ENCODE measurements at regions not wholly inside any gene's neighbourhood (a gene's known extent, or its start where the extent isn't known, plus 50 kb on each side); places are given as distances from the start of the nearest gene placed in this dataset.

DNA sequence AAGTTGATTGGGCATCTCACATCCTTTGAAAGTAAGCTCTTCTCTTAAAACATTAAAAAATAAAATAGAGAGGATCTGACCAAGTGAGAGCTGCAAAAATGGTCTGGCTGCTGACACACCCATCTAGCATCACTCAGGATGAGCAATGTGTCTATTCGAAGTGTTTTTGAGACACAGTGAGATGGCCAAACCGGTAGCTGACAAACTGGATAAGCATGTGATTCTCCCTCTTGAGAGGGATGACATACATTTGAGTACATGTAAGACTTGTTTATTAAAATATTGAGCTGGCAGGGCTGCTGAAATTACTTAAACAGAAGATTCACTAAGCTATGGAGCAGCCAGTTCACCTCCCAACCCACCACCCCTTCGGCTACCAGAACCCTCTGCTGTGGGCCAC, 333.9 kb downstream of the ADRA2A start:
- Histone ChIP-seq H2BK5ac (ENCODE audit: insufficient read length, low read length) (no peak overlapping the region), H3K56ac (ENCODE audit: insufficient read length, low read depth, low read length) (no peak overlapping the region), H2BK20ac (ENCODE audit: low read depth, low read length, poor library complexity, severe bottlenecking) (no peak overlapping the region), H2BK15ac (ENCODE audit: low read depth, low read length) (no peak overlapping the region), H2BK120ac (ENCODE audit: low read depth, low read length, poor library complexity, severe bottlenecking) (no peak overlapping the region), H3K4ac (ENCODE audit: low read depth, low read length) (no peak overlapping the region), H4K20me1 (ENCODE audit: control insufficient read depth, insufficient read depth, insufficient read length) (no peaks in the 10 kb centered on the region), H3K14ac (ENCODE audit: insufficient read depth, low read length) (no peak overlapping the region), H3K18ac (ENCODE audit: insufficient read length, low read depth, low read length) (no peak overlapping the region), H3K27ac (ENCODE audit: insufficient read length, low read depth, low read length) (no peak overlapping the region), H3K79me2 (ENCODE audit: insufficient read depth, low read length) (no peaks in the 10 kb centered on the region), H2BK12ac (ENCODE audit: insufficient read length, low read depth, low read length) (no peak overlapping the region), H3K4me1 (ENCODE audit: insufficient read depth, low read length) (no peaks in the 10 kb centered on the region), H3K79me1 (ENCODE audit: insufficient read depth, low read depth, low read length, poor library complexity, severe bottlenecking) (no peaks in the 10 kb centered on the region), H3K23me2 (ENCODE audit: insufficient read length, low read depth, low read length, poor library complexity, severe bottlenecking) (no peaks in the 10 kb centered on the region), H3K27me3 (ENCODE audit: insufficient read depth, low read length) (no peaks in the 10 kb centered on the region), H2AFZ (ENCODE audit: low read length) (no peak overlapping the region), H2AK5ac (ENCODE audit: insufficient read length, low read length) (no peak overlapping the region), H4K5ac (ENCODE audit: insufficient read length, low read depth, low read length) (no peak overlapping the region), H3K4me2 (ENCODE audit: insufficient read depth, insufficient read length, low read length) (no peak overlapping the region), H3T11ph (ENCODE audit: low read length) (no peak overlapping the region), H4K8ac (replicated peaks; ENCODE audit: insufficient read length, low read depth, low read length) (no peak overlapping the region), H3K9ac (ENCODE audit: extremely low read depth, insufficient read length, low read length) (no peak overlapping the region), H3K9me3 (ENCODE audit: control insufficient read depth, low read depth, low read length) (no peaks in the 10 kb centered on the region), H3K23ac (ENCODE audit: insufficient read length, low read depth, low read length) (no peak overlapping the region), H4K91ac (ENCODE audit: insufficient read length, low read depth, low read length) (no peak overlapping the region)
- H3K27me3 Mint-ChIP-seq (ENCODE audit: low read depth) = no peaks in the 10 kb centered on the region
- TF ChIP-seq, protein P1, sequence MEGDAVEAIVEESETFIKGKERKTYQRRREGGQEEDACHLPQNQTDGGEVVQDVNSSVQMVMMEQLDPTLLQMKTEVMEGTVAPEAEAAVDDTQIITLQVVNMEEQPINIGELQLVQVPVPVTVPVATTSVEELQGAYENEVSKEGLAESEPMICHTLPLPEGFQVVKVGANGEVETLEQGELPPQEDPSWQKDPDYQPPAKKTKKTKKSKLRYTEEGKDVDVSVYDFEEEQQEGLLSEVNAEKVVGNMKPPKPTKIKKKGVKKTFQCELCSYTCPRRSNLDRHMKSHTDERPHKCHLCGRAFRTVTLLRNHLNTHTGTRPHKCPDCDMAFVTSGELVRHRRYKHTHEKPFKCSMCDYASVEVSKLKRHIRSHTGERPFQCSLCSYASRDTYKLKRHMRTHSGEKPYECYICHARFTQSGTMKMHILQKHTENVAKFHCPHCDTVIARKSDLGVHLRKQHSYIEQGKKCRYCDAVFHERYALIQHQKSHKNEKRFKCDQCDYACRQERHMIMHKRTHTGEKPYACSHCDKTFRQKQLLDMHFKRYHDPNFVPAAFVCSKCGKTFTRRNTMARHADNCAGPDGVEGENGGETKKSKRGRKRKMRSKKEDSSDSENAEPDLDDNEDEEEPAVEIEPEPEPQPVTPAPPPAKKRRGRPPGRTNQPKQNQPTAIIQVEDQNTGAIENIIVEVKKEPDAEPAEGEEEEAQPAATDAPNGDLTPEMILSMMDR (conservative IDR thresholded peaks at IDR 0.05) = no peak
- no peak overlapping the region for H3K4me3 Mint-ChIP-seq
- H3K4me1 Mint-ChIP-seq = peaks cover 0 to 8% of the 10 kb centered on the region in 2 experiments; a peak in 3 of 4 replicates
- no peaks in the 10 kb centered on the region for H3K36me3 Mint-ChIP-seq (ENCODE audit: insufficient read depth in 1 of 3, low read depth in 3 of 3)
- no peak for DNase-seq
- WGBS (ENCODE audit: extremely low coverage, insufficient read length, low lambda C conversion rate) = no CpG with 5 or more reads among the region's 3 CpGs
- H3K9me3 Mint-ChIP-seq = no peaks in the 10 kb centered on the region; a peak in 1 of 5 replicates
- H3K27ac Mint-ChIP-seq = no peak overlapping the region
